Islet precursor cell (in vitro differentiated cells): ENCODE measurements at regions not wholly inside any gene's neighbourhood (a gene's known extent, or its start where the extent isn't known, plus 50 kb on each side); places are given as distances from the start of the nearest gene placed in this dataset.
"Not testable (repeated sequence)": the region's sequence is repeated elsewhere in the genome, so short reads cannot be mapped to it uniquely, and the experiment has no call there.

ENCODE experiments used
- DNase-seq: peaks from one replicate; pipeline ENCODE4 v3.0.0-alpha.2; 2018

DNA sequence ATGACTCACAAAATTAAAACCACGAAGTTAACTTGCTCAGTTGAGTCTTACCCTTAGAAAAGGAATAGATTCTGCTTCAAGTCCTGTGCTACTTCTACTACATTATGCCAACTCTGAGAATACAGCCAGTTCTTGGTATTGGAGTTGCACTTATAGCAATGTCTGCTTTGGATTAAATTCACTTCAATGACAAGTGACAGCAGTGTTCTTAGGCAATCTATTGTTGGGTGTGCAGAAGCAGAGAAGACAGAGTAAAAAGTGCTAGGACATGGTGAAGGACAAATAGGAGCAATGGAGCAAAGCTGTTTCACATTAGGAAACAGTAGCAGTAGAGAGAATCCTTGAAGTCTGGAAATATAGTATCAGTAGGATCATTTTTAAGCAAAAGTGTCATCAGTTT, 713.1 kb downstream of the SI start:
- no peak for DNase-seq

DNA sequence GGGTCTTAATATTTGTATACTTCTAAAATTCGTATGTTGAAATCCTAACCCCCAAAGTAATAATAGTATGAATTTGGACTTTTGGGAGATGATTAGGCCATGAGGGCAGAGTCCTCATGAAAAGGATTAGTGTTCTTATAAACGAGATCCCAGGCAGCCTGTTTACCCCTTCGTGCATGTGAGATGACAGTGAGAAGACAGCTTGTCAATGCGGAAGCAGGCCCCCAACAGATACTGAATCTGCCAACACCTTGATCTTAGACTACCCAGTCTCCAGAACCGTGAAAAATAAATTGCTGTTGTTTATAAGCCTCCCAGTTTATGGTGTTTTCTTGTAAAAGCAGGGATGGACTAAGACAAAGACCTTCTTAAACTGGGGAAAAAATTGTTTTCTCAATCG, 714.2 kb downstream of the SI start:
- DNase-seq = peak; percentile 59

DNA sequence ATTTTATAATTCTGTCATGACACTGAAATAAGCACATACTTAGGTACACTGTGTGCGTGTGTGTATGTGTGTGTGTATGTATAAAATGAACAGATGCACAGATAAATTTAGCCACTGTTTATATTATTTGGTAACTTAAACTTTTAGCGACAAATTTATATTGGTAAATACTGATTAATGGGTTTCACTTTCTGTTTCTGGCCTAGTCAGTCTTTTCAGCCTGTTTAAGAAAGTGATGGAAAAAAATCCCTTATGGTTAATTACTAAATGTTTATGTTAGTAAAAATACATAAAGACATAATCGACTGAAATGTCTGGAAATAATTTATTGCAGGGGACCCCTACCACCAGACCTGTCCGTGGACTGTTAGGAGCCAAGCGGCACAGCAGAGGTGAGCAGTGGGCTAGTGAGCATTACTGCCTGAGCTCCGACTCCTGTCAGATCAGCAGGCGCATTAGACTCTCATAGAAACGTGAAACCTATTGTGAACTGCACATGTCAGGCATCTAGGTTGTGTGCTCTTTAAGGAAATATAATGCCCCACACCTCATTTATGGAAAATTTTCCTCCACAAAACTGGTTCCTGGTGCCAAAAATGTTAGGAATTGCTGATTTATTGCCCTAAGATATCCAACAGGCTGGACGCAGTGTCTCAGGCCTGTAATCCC, 717.4 kb downstream of the SI start:
- DNase-seq = no peak

DNA sequence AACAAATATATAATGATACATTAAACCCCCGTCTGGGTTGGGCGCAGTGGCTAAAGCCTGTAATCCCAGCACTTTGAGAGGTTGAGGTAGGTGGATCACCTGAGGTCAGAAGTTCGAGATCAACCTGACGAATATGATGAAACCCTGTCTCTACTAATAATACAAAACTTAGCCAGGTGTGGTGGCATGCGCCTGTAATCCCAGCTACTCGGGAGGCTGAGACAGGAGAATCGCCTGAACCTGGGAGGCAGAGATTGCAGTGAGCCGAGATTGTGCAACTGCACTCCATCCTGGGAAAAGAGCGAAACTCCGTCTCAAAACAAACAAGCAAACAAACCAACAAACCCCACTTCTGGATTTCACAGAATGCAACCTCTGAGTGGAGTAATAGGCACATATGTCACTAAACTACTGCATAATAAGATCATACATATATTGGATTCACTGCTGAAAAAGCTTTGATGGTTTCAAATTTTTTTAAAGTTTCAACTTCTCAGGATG, 718.2 kb downstream of the SI start:
- no peak for DNase-seq

DNA sequence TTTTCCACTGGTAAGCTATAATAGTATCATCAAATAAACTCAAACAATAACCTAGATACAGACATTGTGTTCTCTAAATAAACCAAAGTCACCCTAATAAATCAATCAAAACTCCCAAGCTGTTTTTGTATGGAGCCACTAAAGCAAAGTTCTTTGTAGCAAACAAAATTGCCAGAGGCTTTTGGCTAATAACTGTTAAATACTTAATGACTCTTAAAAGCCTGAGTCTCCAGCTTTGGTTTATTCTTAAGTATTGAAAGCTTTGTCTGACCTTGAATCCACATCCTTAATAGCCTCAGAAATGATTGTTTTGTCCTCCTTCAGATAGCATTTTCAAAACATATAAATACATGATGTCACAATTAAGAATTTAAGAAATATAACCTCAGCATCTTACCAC, 725.3 kb downstream of the SI start:
- DNase-seq = no peak

DNA sequence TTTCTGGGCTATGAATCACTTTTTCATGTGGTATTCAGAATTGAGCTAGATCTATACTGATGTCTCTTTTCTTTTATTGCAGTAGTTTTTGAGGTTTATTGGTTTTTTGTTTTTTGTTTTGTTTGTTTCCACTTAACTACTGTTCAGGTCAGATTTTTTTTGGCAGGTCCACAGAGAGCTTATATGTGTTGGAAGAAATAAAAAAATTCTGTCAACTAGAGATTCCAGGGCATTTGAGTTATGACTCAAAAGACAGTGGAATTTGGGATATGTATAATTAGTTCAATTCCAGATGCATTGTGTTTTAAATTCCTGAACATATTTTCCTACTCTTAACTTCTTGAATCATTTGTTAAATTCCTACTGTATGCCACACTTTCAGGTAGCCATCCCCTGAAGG, 727.2 kb downstream of the SI start:
- DNase-seq = no peak

DNA sequence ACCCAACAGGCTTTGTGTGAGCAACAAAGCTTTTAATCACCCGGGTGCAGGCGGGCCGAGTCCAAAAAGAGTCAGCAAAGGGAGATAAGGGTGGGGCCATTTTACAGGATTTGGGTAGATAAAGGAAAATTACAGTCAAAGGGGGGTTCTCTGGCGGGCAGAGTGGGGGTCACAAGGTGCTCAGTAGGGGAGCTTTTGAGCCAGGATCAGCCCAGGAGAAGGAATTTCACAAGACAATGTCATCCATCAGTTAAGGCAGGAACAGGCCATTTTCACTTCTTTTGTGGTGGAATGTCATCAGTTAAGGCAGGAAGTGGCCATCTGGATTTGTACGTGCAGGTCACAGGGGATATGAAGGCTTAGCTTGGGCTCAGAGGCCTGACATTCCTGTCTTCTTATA, 736.1 kb downstream of the SI start:
- not testable (repeated sequence) for DNase-seq

DNA sequence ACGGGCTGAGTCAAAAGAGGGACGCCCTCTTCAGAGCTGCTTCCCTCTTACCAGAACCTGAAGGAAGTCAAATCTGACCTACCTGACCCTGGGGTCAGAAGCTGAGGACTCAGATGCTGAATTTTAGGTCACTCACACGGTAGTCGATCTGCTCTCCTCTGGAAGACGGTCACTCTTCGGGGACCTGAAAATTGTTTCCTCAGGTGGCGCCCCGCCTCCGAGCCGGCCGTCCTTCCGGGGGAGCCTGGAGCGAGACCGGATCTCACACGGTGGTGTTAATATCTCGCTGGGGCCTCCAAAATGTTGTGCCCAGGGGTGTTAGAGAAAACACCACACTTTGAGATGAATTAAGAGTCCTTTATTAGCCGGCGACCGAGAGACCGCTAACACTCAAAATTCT, 737.2 kb downstream of the SI start:
- DNase-seq = no peak

DNA sequence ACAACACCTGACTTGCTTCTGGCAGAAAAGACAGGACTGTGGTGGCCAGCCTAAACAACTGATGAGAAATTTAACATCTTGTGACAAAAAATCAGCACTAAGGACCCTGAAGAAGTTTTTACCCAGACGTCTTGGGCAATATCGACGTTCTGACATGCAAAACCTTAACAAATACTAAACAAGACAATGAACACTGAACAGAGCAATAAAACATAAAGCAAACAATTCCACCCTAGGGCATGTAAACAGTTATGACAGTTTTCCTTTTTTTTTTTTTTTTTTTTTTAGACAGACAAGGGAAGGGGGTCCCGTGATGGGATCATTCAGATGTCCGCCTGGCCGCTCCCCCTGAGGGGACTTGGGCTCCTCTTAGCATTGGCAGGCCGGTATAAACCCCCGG, 738.0 kb downstream of the SI start:
- DNase-seq = no peak

DNA sequence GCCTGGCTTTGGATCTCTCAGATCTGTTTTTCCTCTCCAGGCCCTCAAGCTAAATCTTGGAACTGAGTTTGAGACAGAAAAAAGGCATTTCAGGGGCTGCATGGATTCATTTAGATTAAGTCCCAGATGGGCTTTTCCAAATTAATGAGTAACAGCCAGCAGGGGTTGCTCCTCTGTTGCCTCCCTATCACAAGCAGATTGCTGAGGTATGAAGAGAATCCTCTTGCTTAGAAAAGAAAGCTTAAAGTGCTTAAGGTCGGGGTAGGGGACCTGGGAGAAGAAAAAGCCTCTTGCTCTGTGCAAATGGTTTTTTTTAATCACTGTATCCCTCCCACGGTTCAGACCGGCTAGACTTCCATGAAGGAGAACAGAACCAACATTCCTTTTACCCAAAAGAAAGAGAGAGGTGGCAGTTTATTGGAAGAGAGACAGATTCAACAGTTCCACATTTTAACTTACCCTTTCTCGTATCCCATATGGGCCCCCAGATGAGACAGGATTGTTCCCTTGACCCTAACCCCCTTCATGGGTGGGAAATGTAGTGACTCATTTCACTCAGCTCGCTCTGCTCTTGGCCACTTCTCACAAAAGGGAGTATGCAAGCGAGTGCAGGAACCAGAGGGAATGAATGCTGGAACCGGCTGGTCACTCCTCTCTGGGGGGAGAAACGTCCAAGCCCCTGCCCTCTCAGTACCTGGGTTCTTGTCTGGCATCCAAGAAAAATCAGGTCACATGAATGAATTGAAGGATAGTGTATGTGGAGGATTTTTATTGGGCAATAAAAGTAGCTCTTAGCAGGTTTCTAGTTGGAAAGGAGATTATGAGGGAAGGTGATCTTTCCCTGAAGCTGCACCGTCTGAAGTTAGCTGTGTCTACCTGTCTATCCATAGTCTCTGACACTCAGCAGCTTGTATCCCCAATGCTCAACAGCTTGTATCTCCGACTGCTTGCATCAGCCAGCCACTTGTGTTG, 745.2 kb downstream of the SI start:
- DNase-seq = peak; percentile 71

DNA sequence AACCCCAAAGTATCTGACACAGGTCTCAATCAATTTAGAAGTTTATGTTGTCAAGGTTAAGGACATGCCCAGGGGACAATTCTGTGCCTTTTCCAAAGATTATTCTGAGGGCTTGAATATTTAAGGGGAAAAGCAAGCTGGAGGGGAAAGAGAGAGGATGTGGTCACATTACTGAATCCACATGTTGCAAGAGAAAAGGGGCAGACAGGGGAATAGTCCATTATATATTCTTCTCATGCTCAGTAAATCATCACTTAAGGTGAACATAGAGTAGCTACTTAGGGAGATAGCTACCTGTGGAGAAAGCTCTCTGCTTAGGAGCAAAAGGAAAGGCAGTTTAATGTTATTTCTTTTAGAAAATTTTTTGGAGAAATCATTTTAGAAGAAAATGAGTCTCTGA, 751.6 kb downstream of the SI start:
- DNase-seq = no peak

DNA sequence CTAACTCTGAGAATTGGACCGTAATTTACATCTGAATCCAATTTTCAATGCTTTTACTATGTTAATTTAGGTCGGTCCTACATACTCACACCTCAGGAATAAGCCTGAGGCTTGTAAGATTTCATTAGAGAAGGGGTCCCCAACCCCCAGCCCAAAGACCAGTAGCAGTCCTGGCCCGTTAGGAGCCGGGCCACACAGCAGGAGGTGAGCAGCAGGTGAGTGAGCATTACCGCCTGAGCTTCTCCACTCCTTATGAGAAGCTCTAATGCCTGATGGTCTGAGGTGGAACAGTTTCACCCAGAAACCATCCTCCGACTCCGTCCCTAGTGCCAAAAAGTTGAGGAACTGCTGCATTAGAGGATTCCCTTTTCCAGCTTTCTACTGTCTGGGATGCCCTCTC, 757.3 kb downstream of the SI start:
- DNase-seq = no peak

DNA sequence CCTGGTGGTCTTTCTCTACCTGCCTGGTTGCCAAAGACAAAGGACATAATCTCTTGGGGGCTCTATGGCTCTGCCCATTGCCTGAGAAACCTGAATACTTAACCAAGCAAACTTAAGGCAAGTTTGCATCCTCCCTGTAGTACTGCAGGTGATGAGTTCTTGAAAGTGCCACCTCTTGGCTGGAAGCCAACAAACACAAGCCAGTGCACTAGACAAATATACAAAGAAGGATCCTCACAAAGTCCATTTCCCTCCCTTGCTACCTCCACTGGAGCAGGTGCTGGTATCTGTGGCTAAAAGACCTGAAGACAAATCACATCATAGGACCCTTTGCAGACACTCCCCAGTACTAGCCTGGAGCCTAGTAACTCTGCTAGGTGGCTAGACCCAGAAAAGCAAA, 772.3 kb downstream of the SI start:
- no peak for DNase-seq

DNA sequence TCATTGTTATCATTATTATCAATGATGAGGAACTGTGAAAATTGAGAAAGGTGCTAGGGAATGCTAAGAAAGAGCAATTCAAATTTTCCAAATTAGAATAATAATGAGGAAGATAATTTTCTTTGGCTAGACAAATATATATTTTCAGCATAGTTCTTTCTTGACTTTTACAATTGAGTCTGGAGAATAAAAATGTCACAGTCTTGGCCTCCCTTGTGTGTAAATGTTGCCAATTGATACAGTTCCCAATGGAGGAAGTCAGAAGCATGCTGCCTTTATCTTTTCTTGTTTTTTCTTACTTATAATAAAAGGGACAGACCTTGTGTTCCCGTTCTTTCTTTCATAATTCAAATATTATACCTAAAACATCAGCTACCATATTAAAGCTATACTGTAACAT, 774.4 kb downstream of the SI start:
- no peak for DNase-seq

DNA sequence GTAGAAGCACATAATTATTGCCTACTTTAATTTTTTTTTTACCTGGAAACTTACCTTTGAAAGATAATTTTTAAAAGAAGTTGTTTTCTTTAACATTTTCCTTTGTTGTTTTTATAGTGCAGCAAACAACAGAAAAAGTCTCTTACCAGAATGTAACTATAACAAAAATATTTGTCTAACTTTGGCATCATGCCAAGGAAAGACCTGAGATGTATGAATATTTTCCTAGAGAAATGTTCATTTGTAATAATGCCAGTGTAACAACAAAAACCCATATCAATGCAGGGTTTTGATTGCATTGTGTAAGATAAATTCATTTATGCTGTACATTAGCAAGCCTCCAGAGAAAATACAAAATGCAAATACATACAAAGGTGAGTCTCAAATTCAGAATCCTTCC, 775.7 kb downstream of the SI start:
- no peak for DNase-seq

DNA sequence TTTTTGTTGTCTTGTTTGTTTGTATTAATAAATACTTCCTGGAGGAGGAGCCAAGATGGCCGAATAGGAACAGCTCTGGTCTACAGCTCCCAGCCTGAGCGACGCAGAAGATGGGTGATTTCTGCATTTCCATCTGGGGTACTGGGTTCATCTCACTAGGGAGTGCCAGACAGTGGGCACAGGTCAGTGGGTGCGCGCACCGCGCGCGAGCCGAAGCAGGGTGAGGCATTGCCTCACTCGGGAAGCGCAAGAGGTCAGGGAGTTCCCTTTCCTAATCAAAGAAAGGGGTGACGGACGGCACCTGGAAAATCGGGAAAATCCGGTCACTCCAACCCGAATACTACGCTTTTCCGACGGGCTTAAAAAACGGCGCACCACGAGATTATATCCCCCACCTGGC, 786.8 kb downstream of the SI start:
- DNase-seq = not testable (repeated sequence)

DNA sequence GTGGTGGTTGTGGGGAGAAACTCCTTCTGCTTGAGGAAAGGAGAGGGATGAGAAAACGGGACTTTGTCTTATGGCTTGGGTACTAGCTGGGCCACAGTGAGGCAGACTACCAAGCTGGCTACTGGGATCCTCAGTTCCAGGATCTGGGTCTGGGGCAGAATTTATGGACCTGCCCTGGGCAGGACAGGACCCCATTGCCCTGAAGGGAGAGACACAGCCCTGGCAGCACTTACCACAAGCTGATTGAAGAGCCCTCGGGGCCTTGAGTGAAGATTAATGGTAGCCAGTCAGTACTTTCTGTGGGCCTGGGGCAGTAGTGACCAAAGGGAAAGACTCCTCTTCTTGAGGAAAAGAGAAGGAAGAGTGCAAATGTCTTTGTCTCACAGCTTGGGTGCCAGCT, 799.7 kb downstream of the SI start:
- DNase-seq = no peak

DNA sequence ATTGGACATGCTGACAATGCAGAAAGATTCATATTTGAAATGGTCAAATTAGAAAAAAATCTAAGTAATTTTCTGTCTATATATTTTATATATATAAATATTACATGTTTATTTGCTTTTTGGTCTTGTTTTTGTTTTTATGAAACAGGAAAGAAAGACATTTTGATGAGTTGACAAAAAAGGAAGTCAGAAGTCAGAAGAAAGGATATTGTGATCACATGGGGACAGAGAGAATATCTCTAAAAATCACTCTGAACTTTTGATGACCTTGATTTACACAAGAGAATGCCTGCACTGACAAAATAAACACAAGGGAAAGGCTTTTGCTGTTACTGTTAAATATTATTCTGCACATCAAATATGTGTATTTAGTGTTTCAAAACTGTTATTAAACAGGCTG, 811.2 kb downstream of the SI start:
- DNase-seq = no peak

DNA sequence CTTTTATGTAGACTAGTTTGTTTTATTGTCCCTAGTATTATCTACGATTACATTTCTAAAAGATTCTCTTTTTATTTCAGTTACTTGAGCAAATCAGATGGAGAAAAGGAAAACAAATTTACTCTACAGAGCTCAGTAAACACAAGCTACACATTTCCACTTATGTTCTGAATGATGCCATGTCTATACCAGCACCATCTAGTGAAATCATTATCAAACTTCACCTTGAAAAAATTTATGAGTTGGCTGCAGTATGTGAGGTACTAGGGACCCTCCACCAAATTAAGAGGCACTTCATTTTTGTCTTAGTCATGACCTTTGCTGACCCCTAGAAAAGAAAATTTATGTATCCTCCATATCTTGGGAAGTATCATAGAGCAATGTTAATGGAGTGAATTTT, 827.4 kb downstream of the SI start:
- DNase-seq = no peak

DNA sequence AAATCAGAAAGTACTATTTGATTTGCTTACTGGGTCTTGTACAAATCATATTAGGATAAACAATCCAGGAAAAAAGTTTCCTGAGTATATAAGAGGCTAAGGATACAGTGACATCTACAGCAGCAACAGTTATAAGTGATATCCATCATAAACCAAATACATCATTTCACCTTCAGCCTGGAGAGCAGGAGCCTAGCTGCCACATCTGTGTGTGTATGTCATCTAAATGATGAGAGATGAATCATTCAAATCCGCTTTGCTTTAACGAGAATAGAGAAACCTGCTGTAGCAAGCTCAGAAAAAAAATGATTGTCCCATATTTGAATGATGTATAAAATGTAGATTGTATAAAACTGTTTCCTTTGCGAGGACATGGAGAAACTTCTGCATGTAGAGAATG, 841.4 kb downstream of the SI start:
- no peak for DNase-seq

DNA sequence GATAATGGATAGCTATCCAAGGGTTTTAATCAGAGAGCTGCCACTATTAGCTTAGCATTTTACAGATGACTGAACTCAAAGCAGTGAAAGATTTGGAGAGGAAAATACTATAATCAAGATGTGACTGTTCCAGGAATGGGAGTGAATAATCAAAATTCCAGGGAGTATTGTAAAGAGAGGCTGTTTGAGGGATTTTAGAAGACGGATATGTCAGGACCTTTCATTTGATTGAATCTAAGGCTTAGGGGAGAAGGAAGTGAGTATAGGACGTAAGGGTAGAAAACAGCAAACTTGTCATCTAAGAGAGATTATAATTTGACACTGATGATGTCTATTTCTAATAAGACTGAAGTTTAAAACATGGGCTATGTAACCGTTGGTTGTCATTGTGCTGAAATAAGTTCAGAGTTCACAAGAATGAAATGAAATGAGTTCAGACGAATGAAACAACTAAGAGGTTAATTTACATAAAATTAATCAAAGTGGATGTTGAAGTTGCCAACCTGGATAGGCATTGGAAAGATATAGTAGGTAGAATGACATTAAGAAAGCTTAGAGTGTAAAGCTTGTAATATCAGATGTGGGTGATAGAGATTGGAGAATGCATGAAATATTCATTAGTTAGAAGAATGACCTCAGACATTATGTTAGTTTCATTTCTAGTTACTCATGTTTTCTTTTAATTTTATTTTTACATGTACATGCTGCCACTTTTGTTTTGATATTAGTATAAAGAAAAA, 842.8 kb downstream of the SI start:
- DNase-seq = no peak

DNA sequence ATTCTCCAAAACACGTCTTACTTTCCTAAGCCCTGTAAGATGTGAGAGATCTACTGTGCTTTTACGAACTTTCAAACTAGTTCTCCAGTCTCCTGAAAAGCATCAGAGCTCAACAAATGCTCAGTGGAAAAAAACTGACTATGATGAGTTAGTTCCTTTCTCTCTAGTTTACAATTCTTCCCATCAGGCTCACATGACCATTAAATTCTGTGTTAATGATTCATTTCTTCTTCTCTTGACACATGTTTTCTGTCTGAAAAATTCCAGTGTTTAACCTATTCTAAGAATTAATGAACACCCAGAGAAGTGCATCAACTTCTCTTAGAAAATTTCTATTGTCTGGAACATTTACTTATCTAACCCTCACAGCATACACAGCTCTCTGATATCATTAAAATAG, 844.3 kb downstream of the SI start:
- no peak for DNase-seq

DNA sequence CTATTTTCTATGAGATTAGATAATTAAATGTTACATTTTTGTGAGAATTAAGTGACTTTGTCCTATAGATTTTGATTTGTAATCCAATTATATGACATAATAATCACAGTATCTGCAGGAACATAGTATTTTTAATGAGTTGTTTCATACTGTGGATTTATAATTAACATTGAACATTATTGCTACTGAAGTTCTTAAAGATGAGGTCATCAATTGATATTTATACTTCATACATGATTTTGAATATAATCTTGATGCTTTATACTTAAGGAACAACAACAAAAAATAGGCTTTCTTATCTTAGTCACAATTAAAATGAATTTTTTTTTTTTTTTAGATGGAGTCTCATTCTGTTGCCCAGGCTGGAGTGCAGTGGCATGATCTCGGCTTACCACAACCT, 846.6 kb downstream of the SI start:
- no peak for DNase-seq
